ENCODE measurements at regions not wholly inside any gene's neighbourhood (a gene's known extent, or its start where the extent isn't known, plus 50 kb on each side); places are given as distances from the start of the nearest gene placed in this dataset.
A peak's percentile ranks its signal among the peaks of the same experiment; 100 is the strongest.

DNA sequence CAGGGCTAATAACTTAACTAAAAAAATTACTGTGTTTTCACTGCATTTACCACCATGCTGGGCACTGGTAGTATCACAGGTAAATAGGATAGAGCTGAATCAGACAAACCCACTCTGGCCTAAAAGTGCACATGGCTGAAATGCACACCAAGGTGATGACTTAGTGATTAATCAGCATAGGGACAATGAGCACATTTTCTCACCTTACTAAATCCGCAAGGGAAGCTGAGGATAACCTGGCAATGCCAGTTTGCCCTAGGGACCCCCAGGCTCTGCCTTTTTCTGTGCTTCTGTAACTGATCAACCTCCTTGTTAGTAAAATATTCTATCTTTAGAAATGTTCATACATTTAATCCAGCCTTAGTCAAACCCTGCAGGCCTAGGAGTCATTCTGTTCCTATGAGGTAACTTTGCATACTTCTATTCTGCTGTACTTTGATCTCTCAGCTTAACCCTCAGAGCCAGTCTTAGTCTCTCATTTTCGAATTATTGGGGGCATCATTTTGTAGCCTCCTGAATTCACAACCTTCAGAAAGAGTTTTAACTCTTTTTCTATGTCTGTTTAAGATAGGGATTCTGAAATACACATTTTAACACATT lies 562.9 kb upstream of the KCNMB2 start:
- no peak overlapping the region for H3K56ac ChIP-seq (ENCODE audit: low read length)
- no peaks in the 10 kb centered on the region for H3K36me3 ChIP-seq (ENCODE audit: control insufficient read depth, insufficient read depth, low read length)
- no peak overlapping the region for H3K4ac ChIP-seq (ENCODE audit: low read depth, low read length)
- no peak overlapping the region for H3K27ac ChIP-seq (ENCODE audit: low read depth, low read length)
- H2BK5ac ChIP-seq (ENCODE audit: low read length): no peak overlapping the region
- H3K4me2 ChIP-seq (ENCODE audit: low read length): no peak overlapping the region
- no peak overlapping the region for H2AK5ac ChIP-seq (ENCODE audit: low read length)
- H3K4me3 ChIP-seq (ENCODE audit: low read length): no peak overlapping the region
- no peak overlapping the region for H4K5ac ChIP-seq (ENCODE audit: low read length)
- H2BK120ac ChIP-seq (ENCODE audit: low read depth, low read length): no peak overlapping the region
- H4K8ac ChIP-seq (ENCODE audit: low read depth, low read length): no peak overlapping the region
- H2BK15ac ChIP-seq (replicated peaks; ENCODE audit: low read depth): no peak overlapping the region
- H3K27me3 ChIP-seq (ENCODE audit: insufficient read depth, low read length, poor library complexity): no peaks in the 10 kb centered on the region
- no peaks in the 10 kb centered on the region for H3K79me1 ChIP-seq (ENCODE audit: low read length)
- H3K4me1 ChIP-seq (ENCODE audit: control insufficient read depth, low read depth, low read length): peaks cover 2% of the 10 kb centered on the region
- peak; percentile 10 for DNase-seq
- H3K18ac ChIP-seq (ENCODE audit: low read length): peak overlapping the region; percentile 41
- no peaks in the 10 kb centered on the region for H3K79me2 ChIP-seq (ENCODE audit: control insufficient read depth, insufficient read depth, low read length)
- no peak overlapping the region for H3K9ac ChIP-seq (ENCODE audit: low read length)
- H3K23ac ChIP-seq (ENCODE audit: low read length): no peak overlapping the region
- WGBS (ENCODE audit: extremely low coverage, insufficient coverage, low lambda C conversion rate): no CpG with 5 or more reads among the region's 2 CpGs

GRCh38 chr3:177976241-177976640 lies 560.0 kb upstream of the KCNMB2 start:
- no peak overlapping the region for H3K18ac ChIP-seq (ENCODE audit: low read length)
- H3K79me2 ChIP-seq (ENCODE audit: control insufficient read depth, insufficient read depth, low read length): no peaks in the 10 kb centered on the region
- no peak overlapping the region for H4K8ac ChIP-seq (ENCODE audit: low read depth, low read length)
- no peaks in the 10 kb centered on the region for H3K79me1 ChIP-seq (ENCODE audit: low read length)
- no peak overlapping the region for H2BK120ac ChIP-seq (ENCODE audit: low read depth, low read length)
- DNase-seq: no peak
- H3K4me3 ChIP-seq (ENCODE audit: low read length): no peak overlapping the region
- no peak overlapping the region for H2BK15ac ChIP-seq (replicated peaks; ENCODE audit: low read depth)
- no peak overlapping the region for H2BK5ac ChIP-seq (ENCODE audit: low read length)
- H3K27me3 ChIP-seq (ENCODE audit: insufficient read depth, low read length, poor library complexity): no peaks in the 10 kb centered on the region
- no peak overlapping the region for H3K9ac ChIP-seq (ENCODE audit: low read length)
- no peak overlapping the region for H3K27ac ChIP-seq (ENCODE audit: low read depth, low read length)
- H3K56ac ChIP-seq (ENCODE audit: low read length): no peak overlapping the region
- no peak overlapping the region for H3K4ac ChIP-seq (ENCODE audit: low read depth, low read length)
- H3K23ac ChIP-seq (ENCODE audit: low read length): no peak overlapping the region
- no peak overlapping the region for H3K4me2 ChIP-seq (ENCODE audit: low read length)
- peaks cover 2% of the 10 kb centered on the region for H3K4me1 ChIP-seq (ENCODE audit: control insufficient read depth, low read depth, low read length)
- H4K5ac ChIP-seq (ENCODE audit: low read length): no peak overlapping the region
- H3K36me3 ChIP-seq (ENCODE audit: control insufficient read depth, insufficient read depth, low read length): no peaks in the 10 kb centered on the region
- H2AK5ac ChIP-seq (ENCODE audit: low read length): no peak overlapping the region
- WGBS (ENCODE audit: extremely low coverage, insufficient coverage, low lambda C conversion rate): 100% methylated on average over 1 of the region's 2 CpGs

GRCh38 chr3:177976866-177977265 lies 559.4 kb upstream of the KCNMB2 start:
- H3K4me1 ChIP-seq (ENCODE audit: control insufficient read depth, low read depth, low read length): peaks cover 2% of the 10 kb centered on the region
- no peaks in the 10 kb centered on the region for H3K79me1 ChIP-seq (ENCODE audit: low read length)
- H3K27me3 ChIP-seq (ENCODE audit: insufficient read depth, low read length, poor library complexity): no peaks in the 10 kb centered on the region
- no peak overlapping the region for H3K4ac ChIP-seq (ENCODE audit: low read depth, low read length)
- H3K36me3 ChIP-seq (ENCODE audit: control insufficient read depth, insufficient read depth, low read length): no peaks in the 10 kb centered on the region
- H3K27ac ChIP-seq (ENCODE audit: low read depth, low read length): no peak overlapping the region
- no peak overlapping the region for H4K8ac ChIP-seq (ENCODE audit: low read depth, low read length)
- no peak overlapping the region for H3K9ac ChIP-seq (ENCODE audit: low read length)
- no peak overlapping the region for H2AK5ac ChIP-seq (ENCODE audit: low read length)
- no peak overlapping the region for H3K23ac ChIP-seq (ENCODE audit: low read length)
- H2BK5ac ChIP-seq (ENCODE audit: low read length): no peak overlapping the region
- H2BK120ac ChIP-seq (ENCODE audit: low read depth, low read length): no peak overlapping the region
- no CpG with 5 or more reads among the region's 2 CpGs for WGBS (ENCODE audit: extremely low coverage, insufficient coverage, low lambda C conversion rate)
- DNase-seq: no peak
- H3K79me2 ChIP-seq (ENCODE audit: control insufficient read depth, insufficient read depth, low read length): no peaks in the 10 kb centered on the region
- no peak overlapping the region for H4K5ac ChIP-seq (ENCODE audit: low read length)
- H3K4me2 ChIP-seq (ENCODE audit: low read length): no peak overlapping the region
- H2BK15ac ChIP-seq (replicated peaks; ENCODE audit: low read depth): no peak overlapping the region
- no peak overlapping the region for H3K18ac ChIP-seq (ENCODE audit: low read length)
- H3K4me3 ChIP-seq (ENCODE audit: low read length): no peak overlapping the region
- H3K56ac ChIP-seq (ENCODE audit: low read length): no peak overlapping the region

DNA sequence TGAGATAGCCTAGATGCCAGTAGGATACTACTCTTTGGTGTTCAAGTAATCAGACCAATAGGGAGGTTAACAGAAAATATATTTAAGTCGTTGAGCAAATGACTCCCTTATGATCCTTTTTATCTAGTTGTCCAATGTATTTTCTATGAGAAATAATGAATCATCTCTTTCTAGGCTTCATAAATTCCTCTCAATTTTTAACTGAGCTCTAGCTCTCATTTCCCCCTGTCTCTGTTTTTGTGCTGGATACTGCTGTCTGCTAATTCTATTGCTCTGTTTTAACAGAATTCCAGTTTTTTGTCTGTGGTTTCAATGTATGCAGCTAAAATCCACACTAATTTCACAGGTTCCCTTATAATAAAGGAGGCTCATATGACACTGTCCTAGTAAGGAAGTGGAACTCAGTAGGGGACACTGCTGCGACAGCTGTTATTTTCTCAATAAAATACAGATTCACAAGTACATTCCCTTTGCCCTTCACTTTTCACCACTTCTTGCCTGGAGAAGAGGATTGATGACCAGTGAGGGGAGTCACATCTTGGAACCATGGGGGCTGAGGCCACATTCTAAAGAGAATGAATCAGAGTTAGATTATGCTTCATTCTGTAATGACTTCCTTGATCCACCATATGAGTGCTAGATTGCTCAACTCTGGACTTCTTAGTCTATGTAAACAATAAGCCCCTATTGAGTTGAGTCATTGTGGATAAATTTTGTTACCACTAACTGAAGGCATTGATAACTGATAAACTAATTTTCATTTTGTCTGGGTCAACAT lies 558.7 kb upstream of the KCNMB2 start:
- Histone ChIP-seq H3K27me3 (ENCODE audit: insufficient read depth, low read length, poor library complexity) (no peaks in the 10 kb centered on the region), H3K79me2 (ENCODE audit: control insufficient read depth, insufficient read depth, low read length) (no peaks in the 10 kb centered on the region), H3K79me1 (ENCODE audit: low read length) (no peaks in the 10 kb centered on the region), H3K4me1 (ENCODE audit: control insufficient read depth, low read depth, low read length) (peaks cover 2% of the 10 kb centered on the region), H2AK5ac (ENCODE audit: low read length) (no peak overlapping the region), H4K5ac (ENCODE audit: low read length) (no peak overlapping the region), H4K8ac (ENCODE audit: low read depth, low read length) (no peak overlapping the region), H3K4me2 (ENCODE audit: low read length) (no peak overlapping the region), H3K9ac (ENCODE audit: low read length) (no peak overlapping the region), H3K56ac (ENCODE audit: low read length) (no peak overlapping the region), H2BK120ac (ENCODE audit: low read depth, low read length) (no peak overlapping the region), H2BK5ac (ENCODE audit: low read length) (no peak overlapping the region), H3K36me3 (ENCODE audit: control insufficient read depth, insufficient read depth, low read length) (no peaks in the 10 kb centered on the region), H3K4ac (ENCODE audit: low read depth, low read length) (no peak overlapping the region), H2BK15ac (replicated peaks; ENCODE audit: low read depth) (no peak overlapping the region), H3K27ac (ENCODE audit: low read depth, low read length) (no peak overlapping the region), H3K18ac (ENCODE audit: low read length) (no peak overlapping the region), H3K4me3 (ENCODE audit: low read length) (no peak overlapping the region), H3K23ac (ENCODE audit: low read length) (no peak overlapping the region)
- no CpG with 5 or more reads among the region's 2 CpGs for WGBS (ENCODE audit: extremely low coverage, insufficient coverage, low lambda C conversion rate)
- DNase-seq: no peak

- no peak overlapping the region for H4K8ac ChIP-seq (ENCODE audit: low read depth, low read length)
- DNase-seq: no peak
- H3K27me3 ChIP-seq (ENCODE audit: insufficient read depth, low read length, poor library complexity): no peaks in the 10 kb centered on the region
- no peak overlapping the region for H3K4me3 ChIP-seq (ENCODE audit: low read length)
- H2BK120ac ChIP-seq (ENCODE audit: low read depth, low read length): no peak overlapping the region
- H3K79me1 ChIP-seq (ENCODE audit: low read length): no peaks in the 10 kb centered on the region
- no peaks in the 10 kb centered on the region for H3K4me1 ChIP-seq (ENCODE audit: control insufficient read depth, low read depth, low read length)
- no peak overlapping the region for H2BK15ac ChIP-seq (replicated peaks; ENCODE audit: low read depth)
- H3K23ac ChIP-seq (ENCODE audit: low read length): no peak overlapping the region
- H3K18ac ChIP-seq (ENCODE audit: low read length): no peak overlapping the region
- H4K5ac ChIP-seq (ENCODE audit: low read length): no peak overlapping the region
- no peak overlapping the region for H3K4ac ChIP-seq (ENCODE audit: low read depth, low read length)
- no CpG with 5 or more reads among the region's 1 CpG for WGBS (ENCODE audit: extremely low coverage, insufficient coverage, low lambda C conversion rate)
- no peak overlapping the region for H2AK5ac ChIP-seq (ENCODE audit: low read length)
- no peaks in the 10 kb centered on the region for H3K79me2 ChIP-seq (ENCODE audit: control insufficient read depth, insufficient read depth, low read length)
- H3K56ac ChIP-seq (ENCODE audit: low read length): no peak overlapping the region
- no peak overlapping the region for H2BK5ac ChIP-seq (ENCODE audit: low read length)
- H3K36me3 ChIP-seq (ENCODE audit: control insufficient read depth, insufficient read depth, low read length): no peaks in the 10 kb centered on the region
- no peak overlapping the region for H3K27ac ChIP-seq (ENCODE audit: low read depth, low read length)
- H3K4me2 ChIP-seq (ENCODE audit: low read length): no peak overlapping the region
- no peak overlapping the region for H3K9ac ChIP-seq (ENCODE audit: low read length)
These were observed 557.3 kb upstream of the KCNMB2 start for GRCh38 chr3:177978946-177979345.

Measured in mesendoderm (in vitro differentiated cells).